Epithelial cell of proximal tubule (primary cell): ENCODE measurements at regions not wholly inside any gene's neighbourhood (a gene's known extent, or its start where the extent isn't known, plus 50 kb on each side); places are given as distances from the start of the nearest gene placed in this dataset.

ENCODE experiments used
- DNase-seq: peaks from one replicate; pipeline ENCODE4 v3.0.0-alpha.2; 2011; ENCODE audit warnings: low read depth
- H3K4me3 ChIP-seq: 2 replicates; pipeline ENCODE4 v1.5.1; 2011; ENCODE audit warnings: low read depth, mild to moderate bottlenecking, low read length
- CTCF ChIP-seq: conservative IDR thresholded peaks from 2 replicates; pipeline ENCODE4 v1.5.1; 2012; ENCODE audit warnings: low read depth, mild to moderate bottlenecking, low read length

- DNase-seq: no peak
- no peak overlapping the region for H3K4me3 ChIP-seq
- no peak for TF ChIP-seq CTCF
Observed at GRCh38 chr4:188297873-188298272, 158.6 kb downstream of the TRIML1 start.

- TF ChIP-seq CTCF: no peak
Observed at GRCh38 chr4:188299161-188299560, 159.9 kb downstream of the TRIML1 start.

GRCh38 chr4:188300385-188300784 lies 161.1 kb downstream of the TRIML1 start:
- DNase-seq: no peak
- no peak overlapping the region for H3K4me3 ChIP-seq
- no peak for TF ChIP-seq CTCF

More at GRCh38 chr4:188299161-188299560, 159.9 kb downstream of the TRIML1 start:
- H3K4me3 ChIP-seq: no peak overlapping the region
- DNase-seq: no peak

GRCh38 chr4:188305690-188306089 lies 166.4 kb downstream of the TRIML1 start:
- H3K4me3 ChIP-seq: no peak overlapping the region
- TF ChIP-seq CTCF: no peak
- no peak for DNase-seq

GRCh38 chr4:188307591-188307990 lies 168.3 kb downstream of the TRIML1 start:
- TF ChIP-seq CTCF: no peak
- no peak overlapping the region for H3K4me3 ChIP-seq
- no peak for DNase-seq

GRCh38 chr4:188308142-188308541 lies 168.9 kb downstream of the TRIML1 start:
- H3K4me3 ChIP-seq: no peak overlapping the region
- no peak for TF ChIP-seq CTCF
- DNase-seq: no peak

GRCh38 chr4:188316391-188316790 lies 177.2 kb downstream of the TRIML1 start:
- no peak for DNase-seq
- no peak for TF ChIP-seq CTCF

More at GRCh38 chr4:188316391-188316790, 177.2 kb downstream of the TRIML1 start:
- no peak overlapping the region for H3K4me3 ChIP-seq
